Uterus (tissue), 3 donors: ENCODE measurements at regions not wholly inside any gene's neighbourhood (a gene's known extent, or its start where the extent isn't known, plus 50 kb on each side); places are given as distances from the start of the nearest gene placed in this dataset.

Experiments
- DNase-seq, 2 donors: peaks; one replicate each; pipeline ENCODE4 v3.0.0-alpha.2; 2019 to 2020
- H3K27ac ChIP-seq, 2 donors: fragments of 200-600 bp; sonication (generic); 1 replicate in 1 of 2; 2 replicates in 1 of 2; pipeline ENCODE4 v1.5.1; 2016 to 2018
- H3K27me3 ChIP-seq, 2 donors: fragments of 200-600 bp; sonication (generic); one replicate each; pipeline ENCODE4 v1.5.1; 2018 to 2019; ENCODE audit warnings: control low read depth in 1 of 2
- H3K36me3 ChIP-seq, 2 donors: fragments of 200-600 bp; sonication (generic); one replicate each; pipeline ENCODE4 v1.5.1; 2019; ENCODE audit warnings: control low read depth in 1 of 2
- H3K4me1 ChIP-seq, 2 donors: fragments of 200-600 bp; sonication (generic); one replicate each; pipeline ENCODE4 v1.5.1; 2018 to 2019; ENCODE audit warnings: control low read depth in 1 of 2
- H3K4me3 ChIP-seq, 2 donors: fragments of 200-600 bp; sonication (generic); 1 replicate in 1 of 2; 2 replicates in 1 of 2; pipeline ENCODE4 v1.5.1; 2018 to 2019; ENCODE audit warnings: mild to moderate bottlenecking in 1 of 2
- H3K9me3 ChIP-seq, 2 donors: fragments of 200-600 bp; sonication (generic); one replicate each; pipeline ENCODE4 v1.5.1; 2019; ENCODE audit warnings: control low read depth in 1 of 2
- CTCF ChIP-seq, 4 experiments: fragments of 200-600 bp in 2 of 4; fragments of 450-650 bp in 2 of 4; sonication (generic) in 2 of 4; IDR thresholded peaks; one replicate each; pipeline ENCODE4 v1.5.1; 2016 to 2019; ENCODE audit warnings: antibody characterized with exemption in 4 of 4, mild to moderate bottlenecking in 2 of 4, moderate library complexity in 1 of 4
- POLR2A ChIP-seq, 2 donors: fragments of 450-650 bp; IDR thresholded peaks; one replicate each; pipeline ENCODE4 v1.6.1; 2016; ENCODE audit warnings: antibody characterized with exemption in 2 of 2, mild to moderate bottlenecking in 1 of 2, moderate library complexity in 1 of 2
- intact Hi-C: fragments of 100-400 bp; cut with DNase I; formaldehyde crosslinking; loops from one replicate; pipeline ENCODE4 v1.15.1; 2023; ENCODE audit warnings: low total_unique reads
- donor health status: DM: yes; HTN: yes; CAD: no.

GRCh38 chr4:32042486-32043247 is 1322.5 kb downstream of the PCDH7 start:
- Histone ChIP-seq H3K4me1 (no peaks in the 10 kb centered on the region), H3K4me3 (no peak overlapping the region), H3K27me3 (no peaks in the 10 kb centered on the region), H3K27ac (no peak overlapping the region), H3K36me3 (no peaks in the 10 kb centered on the region), H3K9me3 (no peaks in the 10 kb centered on the region)
- no peak for DNase-seq
- intact Hi-C loops, result no loop called here
- TF ChIP-seq CTCF (IDR thresholded peaks at IDR 0.05), result no peak
- TF ChIP-seq POLR2A (IDR thresholded peaks at IDR 0.05), result no peak

- DNase-seq, result no peak
- Histone ChIP-seq H3K27me3 (no peaks in the 10 kb centered on the region), H3K4me3 (no peak overlapping the region), H3K36me3 (no peaks in the 10 kb centered on the region), H3K27ac (no peak overlapping the region), H3K4me1 (no peaks in the 10 kb centered on the region), H3K9me3 (no peaks in the 10 kb centered on the region)
- intact Hi-C loops, result no loop called here
- TF ChIP-seq POLR2A (IDR thresholded peaks at IDR 0.05) (no peak), CTCF (IDR thresholded peaks at IDR 0.05) (no peak)
Measured at GRCh38 chr4:32043248-32043633, 1323.1 kb downstream of the PCDH7 start.

GRCh38 chr4:32061916-32062315 is 1341.7 kb downstream of the PCDH7 start:
- no peak overlapping the region for H3K4me3 ChIP-seq
- H3K4me1 ChIP-seq, result no peaks in the 10 kb centered on the region
- intact Hi-C loops, result no loop called here
- no peak for TF ChIP-seq POLR2A (IDR thresholded peaks at IDR 0.05)
- TF ChIP-seq CTCF (IDR thresholded peaks at IDR 0.05), result no peak
- no peak for DNase-seq
- no peaks in the 10 kb centered on the region for H3K27me3 ChIP-seq
- H3K36me3 ChIP-seq, result no peaks in the 10 kb centered on the region
- no peaks in the 10 kb centered on the region for H3K9me3 ChIP-seq
- H3K27ac ChIP-seq, result no peak overlapping the region

- Histone ChIP-seq H3K4me1 (no peaks in the 10 kb centered on the region), H3K36me3 (no peaks in the 10 kb centered on the region), H3K4me3 (no peak overlapping the region), H3K27ac (no peak overlapping the region), H3K27me3 (no peaks in the 10 kb centered on the region), H3K9me3 (no peaks in the 10 kb centered on the region)
- no peak for DNase-seq
- intact Hi-C loops, result no loop called here
- TF ChIP-seq POLR2A (IDR thresholded peaks at IDR 0.05) (no peak), CTCF (IDR thresholded peaks at IDR 0.05) (no peak)
Measured at GRCh38 chr4:32073542-32073941, 1353.4 kb downstream of the PCDH7 start.

- H3K27me3 ChIP-seq, result no peaks in the 10 kb centered on the region
- H3K4me1 ChIP-seq, result no peaks in the 10 kb centered on the region
- no peak overlapping the region for H3K4me3 ChIP-seq
- DNase-seq, result no peak
- intact Hi-C loops, result no loop called here
- H3K36me3 ChIP-seq, result no peaks in the 10 kb centered on the region
- no peaks in the 10 kb centered on the region for H3K9me3 ChIP-seq
- no peak overlapping the region for H3K27ac ChIP-seq
- TF ChIP-seq POLR2A (IDR thresholded peaks at IDR 0.05) (no peak), CTCF (IDR thresholded peaks at IDR 0.05) (no peak)
Measured at GRCh38 chr4:32087211-32087610, 1367.0 kb downstream of the PCDH7 start.
